Endothelial cell of hepatic sinusoid (primary cell): ENCODE measurements at regions not wholly inside any gene's neighbourhood (a gene's known extent, or its start where the extent isn't known, plus 50 kb on each side); places are given as distances from the start of the nearest gene placed in this dataset.

ENCODE experiments used
- in situ Hi-C: cut with HindIII; loops from 2 replicates; pipeline ENCODE4 v1.10.0; 2017; ENCODE audit warnings: low sequenced_read_pairs

- in situ Hi-C loops: no loop called here
Observed at GRCh38 chr7:84425702-84426259, 231.2 kb upstream of the SEMA3A start.

- in situ Hi-C loops: no loop called here
Observed at GRCh38 chr7:84422790-84423189, 228.2 kb upstream of the SEMA3A start.

GRCh38 chr7:84412161-84412969 lies 217.8 kb upstream of the SEMA3A start:
- in situ Hi-C loops: no loop called here

- in situ Hi-C loops: no loop called here
Observed at GRCh38 chr7:84399661-84400060, 205.1 kb upstream of the SEMA3A start.

GRCh38 chr7:84394219-84394618 lies 199.6 kb upstream of the SEMA3A start:
- in situ Hi-C loops: no loop called here

GRCh38 chr7:84393786-84394185 lies 199.2 kb upstream of the SEMA3A start:
- in situ Hi-C loops: no loop called here

- in situ Hi-C loops: no loop called here
Observed at GRCh38 chr7:84390845-84391244, 196.3 kb upstream of the SEMA3A start.

- in situ Hi-C loops: no loop called here
Observed at GRCh38 chr7:84389242-84389641, 194.7 kb upstream of the SEMA3A start.

- in situ Hi-C loops: no loop called here
Observed at GRCh38 chr7:84387595-84387994, 193.0 kb upstream of the SEMA3A start.

GRCh38 chr7:84384417-84384816 lies 189.8 kb upstream of the SEMA3A start:
- in situ Hi-C loops: no loop called here

- in situ Hi-C loops: no loop called here
Observed at GRCh38 chr7:84379446-84379845, 184.9 kb upstream of the SEMA3A start.

- in situ Hi-C loops: no loop called here
Observed at GRCh38 chr7:84372712-84373111, 178.1 kb upstream of the SEMA3A start.

- in situ Hi-C loops: no loop called here
Observed at GRCh38 chr7:84372155-84372621, 177.6 kb upstream of the SEMA3A start.

GRCh38 chr7:84370114-84370513 lies 175.5 kb upstream of the SEMA3A start:
- in situ Hi-C loops: no loop called here

GRCh38 chr7:84368122-84368521 lies 173.5 kb upstream of the SEMA3A start:
- in situ Hi-C loops: no loop called here

- in situ Hi-C loops: no loop called here
Observed at GRCh38 chr7:84364708-84365107, 170.1 kb upstream of the SEMA3A start.

GRCh38 chr7:84363741-84364140 lies 169.2 kb upstream of the SEMA3A start:
- in situ Hi-C loops: no loop called here

GRCh38 chr7:84362828-84363227 lies 168.2 kb upstream of the SEMA3A start:
- in situ Hi-C loops: no loop called here

- in situ Hi-C loops: no loop called here
Observed at GRCh38 chr7:84362360-84362759, 167.8 kb upstream of the SEMA3A start.

GRCh38 chr7:84354866-84355265 lies 160.3 kb upstream of the SEMA3A start:
- in situ Hi-C loops: no loop called here

- in situ Hi-C loops: no loop called here
Observed at GRCh38 chr7:84354030-84354429, 159.4 kb upstream of the SEMA3A start.

GRCh38 chr7:84339306-84339705 lies 144.7 kb upstream of the SEMA3A start:
- in situ Hi-C loops: no loop called here

- in situ Hi-C loops: no loop called here
Observed at GRCh38 chr7:84337429-84337828, 142.8 kb upstream of the SEMA3A start.
